ENCODE measurements at regions not wholly inside any gene's neighbourhood (a gene's known extent, or its start where the extent isn't known, plus 50 kb on each side); places are given as distances from the start of the nearest gene placed in this dataset.

DNA sequence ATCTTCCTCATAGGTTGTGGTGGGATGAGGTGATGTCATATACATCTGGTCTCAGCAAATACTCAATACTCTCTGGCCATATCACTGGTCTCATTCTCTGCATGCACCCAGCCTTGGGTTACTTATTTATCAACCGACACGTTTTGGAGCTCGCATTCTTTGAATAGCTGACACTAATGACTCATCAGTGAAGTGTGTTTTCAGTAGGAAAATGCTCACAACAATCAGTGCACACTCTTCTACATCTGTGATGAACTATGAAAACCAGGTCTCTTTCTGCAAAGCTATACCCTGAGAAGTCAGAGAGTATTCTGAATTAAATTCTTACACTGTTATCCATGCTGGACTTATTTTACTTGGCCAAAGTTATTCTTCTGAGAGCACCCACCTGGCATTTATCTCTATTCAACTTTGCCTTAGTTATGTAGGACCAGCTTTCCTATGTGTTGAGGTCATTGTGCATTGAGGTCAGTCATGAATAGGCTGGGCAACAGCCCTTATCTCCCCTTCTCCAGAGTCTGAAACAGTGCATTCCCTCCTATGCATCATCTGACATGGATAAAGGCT is 58.7 kb upstream of the DHX15 start:
- TF ChIP-seq, protein P1, sequence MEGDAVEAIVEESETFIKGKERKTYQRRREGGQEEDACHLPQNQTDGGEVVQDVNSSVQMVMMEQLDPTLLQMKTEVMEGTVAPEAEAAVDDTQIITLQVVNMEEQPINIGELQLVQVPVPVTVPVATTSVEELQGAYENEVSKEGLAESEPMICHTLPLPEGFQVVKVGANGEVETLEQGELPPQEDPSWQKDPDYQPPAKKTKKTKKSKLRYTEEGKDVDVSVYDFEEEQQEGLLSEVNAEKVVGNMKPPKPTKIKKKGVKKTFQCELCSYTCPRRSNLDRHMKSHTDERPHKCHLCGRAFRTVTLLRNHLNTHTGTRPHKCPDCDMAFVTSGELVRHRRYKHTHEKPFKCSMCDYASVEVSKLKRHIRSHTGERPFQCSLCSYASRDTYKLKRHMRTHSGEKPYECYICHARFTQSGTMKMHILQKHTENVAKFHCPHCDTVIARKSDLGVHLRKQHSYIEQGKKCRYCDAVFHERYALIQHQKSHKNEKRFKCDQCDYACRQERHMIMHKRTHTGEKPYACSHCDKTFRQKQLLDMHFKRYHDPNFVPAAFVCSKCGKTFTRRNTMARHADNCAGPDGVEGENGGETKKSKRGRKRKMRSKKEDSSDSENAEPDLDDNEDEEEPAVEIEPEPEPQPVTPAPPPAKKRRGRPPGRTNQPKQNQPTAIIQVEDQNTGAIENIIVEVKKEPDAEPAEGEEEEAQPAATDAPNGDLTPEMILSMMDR (IDR thresholded peaks at IDR 0.05) = no peak
- TF ChIP-seq POLR2A (IDR thresholded peaks at IDR 0.05) = no peak
